Fibroblast of skin of right biceps (primary cell): ENCODE measurements at regions not wholly inside any gene's neighbourhood (a gene's known extent, or its start where the extent isn't known, plus 50 kb on each side); places are given as distances from the start of the nearest gene placed in this dataset.

Experiments used
- DNase-seq: peaks from one replicate; pipeline ENCODE4 v3.0.0-alpha.2; 2013

DNA sequence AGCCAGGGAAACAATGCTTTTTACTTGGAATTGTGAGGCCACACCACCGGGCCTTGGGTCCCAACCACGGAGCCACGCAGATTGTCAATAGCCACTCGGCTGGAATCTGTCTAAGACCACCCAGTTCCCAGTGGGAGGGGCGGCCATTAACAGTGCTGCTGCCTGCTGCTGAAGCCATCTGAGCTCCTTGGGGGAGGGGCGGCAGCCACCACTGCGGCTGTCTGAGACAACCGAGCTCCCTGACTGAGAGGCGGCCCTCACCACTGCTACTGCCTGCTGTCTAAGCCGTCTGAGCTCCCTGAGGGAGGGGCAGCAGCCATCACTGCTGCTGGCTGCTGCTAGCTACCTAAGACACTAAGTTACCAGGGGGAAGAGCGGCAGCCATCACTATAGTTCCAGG, 64.3 kb downstream of the DMRTA2 start:
- no peak for DNase-seq

DNA sequence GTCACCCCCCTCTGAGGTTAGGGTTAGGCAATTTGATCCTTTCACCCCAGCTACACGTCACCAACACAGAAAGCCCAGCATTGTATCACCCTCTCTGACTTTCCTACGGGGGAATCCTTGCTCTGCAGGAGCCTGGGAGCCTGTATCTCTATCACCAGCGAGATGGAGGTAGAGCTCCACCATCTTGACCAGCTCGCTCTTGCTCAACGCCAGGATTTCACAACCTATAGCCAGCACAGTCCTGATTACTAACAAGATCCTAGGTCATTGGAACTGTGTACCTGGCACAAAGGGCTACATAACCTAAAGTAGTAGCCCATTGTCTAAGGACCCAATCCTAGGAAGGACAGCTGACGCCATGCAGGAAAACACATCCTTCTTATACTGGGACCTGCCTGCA, 66.1 kb downstream of the DMRTA2 start:
- DNase-seq = no peak

DNA sequence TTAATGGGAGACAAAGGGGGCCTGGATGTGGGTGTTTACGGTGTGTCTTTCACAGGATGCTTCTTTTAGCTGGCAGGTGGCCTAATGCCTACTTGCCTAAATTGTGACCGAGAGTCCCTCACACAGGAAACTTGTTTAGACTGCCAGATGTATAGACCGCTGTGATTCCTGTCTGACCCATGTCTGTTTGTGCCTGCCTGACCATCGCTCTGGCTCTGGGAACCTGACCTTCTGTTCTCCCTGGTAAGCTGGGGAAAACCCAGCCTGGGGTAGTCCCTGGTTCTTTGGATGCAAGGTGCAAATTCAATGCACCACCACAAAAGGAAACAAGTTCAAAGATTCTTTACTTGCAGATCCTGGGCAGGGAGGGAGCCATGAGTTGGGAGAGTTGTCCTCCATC, 68.4 kb downstream of the DMRTA2 start:
- DNase-seq = no peak

DNA sequence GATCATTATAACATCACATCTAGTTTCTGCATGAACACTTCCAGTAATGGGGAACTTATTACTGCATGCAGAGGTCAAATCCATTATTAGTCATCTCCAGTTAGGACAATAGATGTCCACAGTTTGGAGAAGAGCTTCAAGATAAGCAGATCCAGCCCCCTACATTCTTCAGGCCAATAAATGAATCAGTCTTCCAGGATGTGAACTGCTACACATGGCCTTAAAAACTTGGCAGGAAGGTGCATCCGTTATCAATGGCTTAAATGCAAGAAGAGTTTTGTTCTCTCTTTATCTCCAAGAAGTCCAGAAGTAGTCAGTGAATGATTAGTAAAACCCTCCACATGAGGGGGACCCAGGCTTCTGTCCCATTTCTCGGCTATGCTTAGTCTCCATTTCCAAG, 70.8 kb downstream of the DMRTA2 start:
- DNase-seq = no peak

DNA sequence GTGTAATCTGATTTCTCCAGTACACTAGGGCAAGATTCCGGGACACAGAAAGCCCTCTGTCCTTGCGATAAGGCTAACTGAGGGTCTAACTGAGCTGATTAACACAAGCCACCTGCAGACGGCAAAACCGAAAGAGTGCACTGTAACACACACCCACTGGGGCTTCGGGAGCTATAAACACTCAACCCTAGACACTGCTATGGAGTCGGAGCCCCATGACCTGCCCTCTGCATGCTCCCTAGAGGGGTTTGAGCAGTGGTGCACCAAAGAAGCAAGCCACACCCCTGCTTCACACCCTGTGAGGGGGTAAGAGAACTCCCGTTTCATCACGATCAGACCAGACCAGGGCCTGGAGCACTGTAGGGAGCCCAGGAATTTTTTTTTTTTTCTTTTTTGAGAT, 72.4 kb downstream of the DMRTA2 start:
- no peak for DNase-seq

DNA sequence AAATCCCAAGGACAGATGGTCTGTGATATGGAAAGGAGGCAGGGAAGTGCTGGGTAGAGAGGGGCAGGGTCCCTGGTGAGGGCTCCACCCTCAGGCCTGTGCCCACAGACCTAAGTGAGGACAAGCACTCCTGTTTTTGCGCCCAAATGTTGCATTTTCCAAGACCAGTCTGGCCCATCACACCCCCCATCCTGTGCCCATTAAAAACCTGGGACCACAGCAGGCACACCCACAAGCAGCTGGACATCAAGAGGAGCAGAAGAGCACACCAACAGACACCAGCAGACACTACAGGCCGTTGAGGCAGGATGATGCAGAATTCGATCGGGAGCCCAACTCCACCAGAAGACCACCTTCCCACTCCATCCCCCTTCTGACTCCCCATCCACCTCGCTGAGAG, 72.8 kb downstream of the DMRTA2 start:
- DNase-seq = no peak

DNA sequence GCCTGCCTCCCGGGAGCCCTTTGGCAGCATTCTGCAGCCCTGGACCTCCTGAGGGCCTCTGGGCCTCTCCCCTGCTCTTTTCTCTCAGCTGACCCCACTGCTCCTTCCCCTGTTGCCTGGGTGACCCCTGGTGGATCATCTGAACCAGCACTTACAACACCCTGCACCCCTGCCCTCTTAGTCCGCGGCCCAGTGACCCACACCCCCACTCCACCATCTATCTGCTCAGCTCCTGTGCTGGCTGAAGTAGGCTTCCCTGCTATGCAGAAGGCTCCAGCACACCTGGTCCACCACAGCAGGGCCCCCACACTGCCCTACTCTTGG, 74.0 kb downstream of the DMRTA2 start:
- DNase-seq = no peak

DNA sequence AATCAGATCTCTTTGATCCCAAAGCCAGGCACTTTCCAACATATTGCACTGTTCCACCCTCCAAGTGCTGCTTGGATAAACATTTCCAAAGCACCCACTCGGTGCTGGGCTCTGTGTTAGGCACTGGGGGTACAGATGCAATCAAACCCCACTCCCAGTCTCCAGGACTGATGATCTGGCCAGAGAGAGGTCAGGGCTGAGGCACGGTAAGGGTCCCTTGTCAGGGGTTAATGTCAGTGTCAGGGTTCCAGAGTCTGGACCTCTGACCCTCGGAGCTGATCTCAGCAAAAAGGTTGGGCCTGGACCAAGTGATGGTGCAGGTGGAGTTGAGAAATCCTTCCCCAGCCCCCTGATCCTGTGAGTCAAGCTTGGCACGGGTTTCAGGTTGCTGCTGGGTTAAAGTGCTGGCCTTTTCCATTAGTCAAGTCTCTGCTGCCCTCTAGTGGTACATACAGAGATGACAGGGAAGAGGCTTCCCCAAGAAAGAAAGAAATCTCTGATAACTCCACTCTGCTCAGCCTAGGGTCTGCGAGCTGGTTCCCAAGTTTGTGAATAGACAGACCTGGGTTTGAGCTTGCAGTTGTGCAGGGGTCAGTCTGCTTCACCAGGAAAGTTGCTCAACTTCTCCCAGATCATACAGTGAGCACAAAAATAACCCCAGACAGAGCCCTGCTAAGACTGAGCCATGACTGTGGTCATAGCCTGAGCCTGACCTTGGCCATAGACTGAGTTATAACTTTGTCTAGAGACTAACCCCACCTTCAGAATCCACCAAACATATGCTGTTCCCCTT, 74.6 kb downstream of the DMRTA2 start:
- peak; percentile 72 for DNase-seq

DNA sequence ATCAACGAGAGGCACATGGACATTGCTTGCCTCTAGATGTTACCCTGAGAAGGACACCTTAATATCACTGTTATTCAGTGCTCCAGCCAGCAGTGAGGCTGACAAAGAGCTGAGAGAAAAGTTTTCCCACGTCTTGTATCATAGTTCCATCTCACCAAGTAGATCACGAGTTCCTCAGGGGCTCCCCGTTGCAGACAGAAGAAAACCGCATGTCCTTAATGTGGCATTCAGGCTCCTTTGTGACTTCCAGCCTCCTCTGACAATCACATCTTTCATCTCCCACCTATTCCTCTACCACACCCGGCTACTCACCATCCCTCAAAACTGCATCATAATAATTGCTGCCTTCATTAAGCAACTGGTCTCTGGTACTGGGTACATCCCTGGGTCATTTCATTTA, 75.3 kb downstream of the DMRTA2 start:
- no peak for DNase-seq

DNA sequence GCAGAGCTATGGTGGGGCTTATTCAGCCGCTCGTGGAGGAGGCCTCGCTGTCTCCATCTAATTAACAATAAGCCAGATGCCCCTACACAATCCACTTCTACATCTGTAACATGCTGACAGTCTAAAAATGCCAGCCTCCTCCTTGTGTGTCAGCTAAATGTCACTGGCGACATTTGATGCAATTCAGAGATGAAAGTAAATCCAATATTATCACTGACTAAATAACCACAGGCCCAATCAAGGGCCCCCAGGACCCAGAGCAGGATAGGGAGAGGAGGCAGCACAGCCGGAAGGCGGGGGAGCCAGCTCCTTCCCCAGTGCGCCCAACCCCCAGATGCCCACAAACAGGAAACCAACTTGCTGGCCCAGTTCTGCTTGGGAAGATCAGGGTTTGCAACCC, 76.6 kb downstream of the DMRTA2 start:
- no peak for DNase-seq

DNA sequence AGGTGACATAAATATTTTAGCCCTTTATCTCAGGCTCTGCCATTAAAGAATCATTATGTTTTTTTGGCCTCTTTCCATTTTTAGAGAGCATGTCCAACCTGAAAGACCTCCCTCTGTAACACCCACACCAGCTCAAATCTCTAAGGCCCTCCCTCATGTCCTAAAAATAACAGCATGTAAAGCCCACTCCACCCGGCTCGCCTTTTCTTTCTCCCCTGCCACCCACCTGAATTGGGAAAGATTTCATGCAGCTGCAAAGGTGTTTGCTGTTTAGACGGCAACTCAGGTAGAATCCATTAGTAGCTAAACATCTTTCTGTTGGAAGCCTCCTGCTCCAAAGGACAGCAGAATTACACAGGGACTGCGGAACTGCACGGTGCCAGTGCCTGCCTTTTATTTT, 79.9 kb downstream of the DMRTA2 start:
- DNase-seq = no peak

DNA sequence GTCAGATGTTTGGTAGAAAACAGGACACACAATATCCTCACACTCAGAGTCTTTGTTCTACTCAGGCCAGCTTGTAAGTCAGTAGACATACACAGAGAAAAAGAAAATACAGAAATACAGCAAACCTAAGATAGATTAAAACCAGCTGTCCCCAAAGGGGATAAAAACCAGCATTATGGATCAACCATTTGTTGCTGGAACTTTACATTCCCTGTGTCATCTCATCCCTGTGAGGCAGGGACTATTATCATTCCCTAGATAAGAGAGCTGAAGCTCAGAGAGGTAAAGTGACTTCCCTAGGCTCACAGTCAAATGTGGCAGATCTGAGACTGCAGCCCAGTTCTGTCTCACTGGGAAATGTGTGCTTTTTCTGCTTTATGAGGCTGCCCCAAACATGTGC, 80.7 kb downstream of the DMRTA2 start:
- DNase-seq = no peak

DNA sequence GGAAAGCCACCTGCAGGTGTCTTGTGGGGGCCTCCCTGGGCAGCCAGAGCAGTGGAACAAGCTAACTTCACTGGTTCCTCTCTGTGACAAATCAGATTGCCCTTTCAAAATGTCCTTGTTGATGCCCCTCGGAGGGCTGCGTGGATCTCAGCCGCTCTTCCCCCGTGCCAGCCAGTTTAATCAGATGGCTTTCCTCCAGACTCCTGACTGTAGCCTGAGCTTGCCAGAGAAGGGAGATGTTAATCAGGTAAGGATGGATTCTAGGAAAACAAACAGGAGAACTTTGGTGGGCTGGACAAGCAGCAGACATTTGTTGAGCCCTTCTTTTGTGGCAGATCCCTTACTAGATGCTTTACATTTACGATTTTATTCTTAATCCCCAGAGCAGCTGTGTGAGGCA, 88.2 kb downstream of the DMRTA2 start:
- no peak for DNase-seq

DNA sequence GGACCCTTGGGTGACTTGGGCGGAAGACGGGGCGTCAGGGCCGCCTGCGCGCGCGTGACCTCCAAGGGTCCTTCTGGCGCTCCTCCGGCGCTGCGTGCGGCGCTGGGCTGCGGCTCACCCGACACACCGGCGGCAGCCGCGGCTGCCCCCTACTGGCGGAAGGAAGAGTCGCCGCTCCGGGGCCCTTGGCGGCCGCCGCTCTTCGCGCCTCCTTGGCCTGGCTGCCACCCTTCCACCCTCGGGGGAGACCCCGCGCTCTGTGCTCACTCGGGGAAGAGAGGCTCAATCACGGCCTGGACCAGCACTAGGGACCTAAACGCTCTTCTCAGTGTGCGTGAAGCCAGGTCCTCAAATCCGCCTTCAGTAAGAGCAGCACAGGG, 89.7 kb downstream of the DMRTA2 start:
- peak; percentile 40 for DNase-seq

DNA sequence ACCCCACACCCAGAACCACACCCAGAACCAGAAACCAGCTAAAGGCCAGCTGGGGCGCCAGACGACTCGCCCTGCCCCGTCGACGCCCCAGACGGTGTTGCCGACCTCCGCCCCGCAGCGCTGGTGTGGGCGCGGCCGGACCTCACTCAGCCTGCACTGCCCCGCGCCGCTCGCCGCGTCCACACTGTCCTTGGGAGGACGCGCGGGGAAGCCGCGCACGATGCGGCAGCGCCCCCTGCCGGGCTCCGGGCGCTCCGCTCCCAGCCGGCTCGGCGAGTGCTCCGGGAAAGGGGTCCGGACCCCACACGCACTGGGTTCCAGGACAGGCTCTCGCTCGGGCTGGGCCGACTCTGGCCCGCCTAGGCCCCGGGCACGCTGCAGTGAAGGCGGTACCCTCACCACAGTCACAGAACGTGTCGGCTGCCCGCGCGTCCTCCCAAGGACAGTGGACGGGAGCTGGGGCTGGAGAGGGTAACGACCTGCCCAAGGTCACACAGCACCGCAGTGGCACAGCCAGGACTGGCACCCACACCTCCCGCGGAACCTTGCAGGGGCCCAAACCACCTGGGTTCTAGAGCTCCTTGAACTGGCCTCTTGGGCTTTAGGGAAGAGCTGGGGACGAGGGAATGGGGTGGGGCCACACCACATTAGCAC, 90.2 kb downstream of the DMRTA2 start:
- peak; percentile 49 for DNase-seq

DNA sequence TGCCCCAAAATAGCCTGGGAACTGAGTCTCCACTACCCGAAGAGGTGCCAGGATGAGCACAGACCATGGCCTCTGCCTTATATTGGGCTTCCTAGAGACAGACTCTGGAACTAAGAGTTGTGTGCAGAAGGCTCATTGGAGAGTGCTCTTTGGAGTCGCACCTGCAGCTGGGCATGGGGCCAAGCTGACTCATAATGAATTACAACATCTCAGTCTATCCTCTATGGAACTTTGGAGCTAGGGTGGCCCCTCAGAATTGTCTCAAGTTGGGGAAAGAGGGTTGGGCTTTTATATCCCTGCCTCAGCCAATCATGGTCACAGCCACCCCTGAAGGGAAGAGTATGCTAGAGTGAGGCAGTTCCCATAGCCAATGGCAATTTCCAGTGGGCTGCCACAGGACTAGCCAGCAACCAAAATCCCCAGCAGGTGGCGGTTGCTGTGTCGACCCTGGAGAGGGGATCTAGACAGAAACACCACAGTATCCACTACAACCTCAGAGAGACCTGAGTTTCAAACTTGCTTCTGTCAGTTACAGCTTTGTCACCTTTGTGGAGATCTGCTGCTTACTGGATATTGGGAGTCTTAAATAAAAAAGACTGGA, 93.8 kb downstream of the DMRTA2 start:
- DNase-seq = no peak

DNA sequence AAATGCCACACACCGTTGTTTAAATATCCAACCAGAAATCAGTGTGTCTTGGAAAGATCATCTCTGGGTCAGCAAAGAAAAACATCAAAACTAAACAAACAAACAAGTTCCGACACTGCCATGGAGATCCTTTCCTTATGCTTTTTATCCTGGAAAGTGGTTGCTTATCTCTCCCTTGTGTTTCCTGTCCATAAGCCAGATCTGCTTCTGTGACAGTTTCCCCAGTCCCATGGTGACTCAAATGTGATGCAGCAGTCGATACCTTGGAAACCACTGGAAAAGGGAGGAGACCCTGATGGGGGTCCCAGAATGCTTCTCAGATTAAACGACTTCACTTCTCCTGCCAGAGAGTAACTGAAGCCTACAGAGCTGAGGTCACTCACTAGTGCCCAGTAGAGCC, 94.7 kb downstream of the DMRTA2 start:
- no peak for DNase-seq

DNA sequence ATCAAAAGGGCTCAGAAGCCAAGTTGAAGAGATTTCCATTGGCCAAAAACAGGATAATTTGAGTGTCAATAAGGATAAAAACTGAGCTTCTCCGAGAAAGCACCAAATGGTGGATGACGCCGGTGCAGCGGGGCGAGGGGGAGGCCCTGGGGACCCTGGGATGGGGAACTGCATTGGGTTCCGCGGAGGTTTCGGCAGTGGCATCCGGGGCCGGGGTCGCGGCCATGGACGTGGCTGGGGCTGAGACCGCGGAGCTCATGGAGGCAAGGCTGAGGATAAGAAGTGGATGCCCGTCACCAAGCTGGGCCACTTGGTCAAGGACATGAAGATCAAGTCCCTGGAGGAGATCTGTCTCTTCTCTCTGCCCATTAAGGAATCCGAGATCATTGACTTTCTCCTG, 97.2 kb downstream of the DMRTA2 start:
- DNase-seq = no peak

DNA sequence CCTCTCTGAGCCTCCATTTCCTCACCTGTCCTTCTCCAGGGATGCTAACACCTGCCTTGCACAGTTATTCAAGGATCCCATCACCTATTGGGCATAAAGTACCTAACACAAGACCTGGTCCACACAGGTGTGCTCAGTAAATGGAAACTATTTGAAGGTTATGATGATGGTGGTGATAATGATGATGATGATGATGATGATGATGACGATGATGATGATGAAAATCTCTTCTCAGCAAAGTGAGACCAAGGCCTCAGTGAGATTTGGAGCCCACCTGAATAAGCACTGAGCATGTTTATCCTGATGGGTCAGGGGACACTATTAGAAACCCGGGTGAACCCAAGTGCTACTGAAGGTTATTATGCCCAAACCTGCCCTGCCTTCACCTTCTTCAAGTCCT, 100.7 kb downstream of the DMRTA2 start:
- DNase-seq = no peak

DNA sequence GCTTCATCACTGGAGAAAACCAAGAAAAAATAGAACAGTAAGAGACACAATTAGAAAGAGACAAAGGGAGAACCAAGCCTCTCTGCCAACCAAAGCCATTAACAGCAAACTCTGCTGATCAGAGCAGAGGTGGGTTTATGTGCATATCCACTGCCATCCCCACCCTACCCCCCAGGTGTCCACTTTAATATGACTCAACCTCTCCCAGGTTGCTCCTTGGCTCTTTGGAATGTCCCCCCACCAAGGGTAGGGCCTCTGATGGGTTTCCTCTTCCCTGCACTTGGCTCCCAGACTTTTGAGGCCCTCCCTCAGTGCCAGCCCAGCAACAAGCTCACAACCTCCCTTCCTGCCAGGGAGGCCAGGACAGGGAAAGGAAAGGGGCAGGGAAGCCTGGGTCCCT, 104.8 kb downstream of the DMRTA2 start:
- DNase-seq = no peak

DNA sequence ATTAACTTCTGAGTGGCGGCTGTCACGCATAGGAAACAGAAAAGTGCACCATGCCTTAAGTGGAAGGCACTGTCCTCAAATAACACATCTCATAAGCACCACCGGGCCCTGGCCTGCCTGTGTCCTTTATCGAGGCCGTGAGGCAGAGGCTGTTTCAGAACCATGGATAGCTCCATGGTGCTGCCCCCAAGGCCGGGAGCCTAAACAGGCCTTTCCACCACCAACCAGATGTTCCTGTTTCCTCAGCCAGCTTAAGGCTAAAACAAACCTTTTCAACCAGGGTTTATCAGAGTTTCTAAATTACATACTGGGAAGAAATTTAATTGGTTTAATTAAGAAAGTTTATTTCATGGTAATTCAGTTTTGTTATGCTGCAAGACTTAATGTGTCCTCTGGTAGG, 114.4 kb downstream of the DMRTA2 start:
- DNase-seq = peak; percentile 38

DNA sequence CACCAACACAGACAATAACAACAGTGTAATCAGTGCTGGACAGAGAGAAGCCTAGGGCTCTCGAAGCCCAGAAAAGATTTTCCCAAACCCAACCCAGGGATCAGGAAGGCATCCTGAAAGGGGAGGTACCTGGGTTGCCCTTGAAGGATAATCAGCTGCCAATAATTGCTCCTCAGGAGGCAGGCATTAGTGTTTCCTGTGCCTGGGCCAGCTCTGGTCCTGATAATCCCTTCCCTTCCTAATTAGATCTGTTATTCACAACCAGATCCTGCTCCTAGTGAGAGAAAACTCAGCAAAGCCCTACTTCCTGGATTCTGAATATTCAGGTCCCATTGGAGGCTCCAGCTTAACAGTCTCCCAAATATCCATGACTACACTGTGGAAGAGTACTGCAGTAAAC, 117.4 kb downstream of the DMRTA2 start:
- DNase-seq = no peak

DNA sequence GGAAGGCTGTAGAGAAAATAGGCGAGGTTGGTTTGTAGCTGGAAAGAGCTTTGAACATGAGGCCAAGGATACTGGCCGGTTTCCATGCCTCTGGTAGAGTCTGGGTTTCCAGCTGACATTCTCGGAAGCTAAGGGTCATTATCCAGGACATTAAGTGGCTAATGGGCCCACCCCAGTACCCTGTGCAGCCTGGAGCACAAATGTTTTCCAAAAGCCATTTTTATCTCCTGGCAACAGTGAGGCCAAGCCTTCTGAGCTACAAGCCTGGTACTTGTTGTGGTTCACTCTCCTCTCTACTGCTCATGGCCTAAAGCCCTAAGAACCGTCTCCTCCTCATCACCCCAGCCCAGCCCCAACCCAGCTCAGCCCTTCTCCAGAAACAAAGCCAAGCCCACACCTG, 122.9 kb downstream of the DMRTA2 start:
- DNase-seq = no peak

DNA sequence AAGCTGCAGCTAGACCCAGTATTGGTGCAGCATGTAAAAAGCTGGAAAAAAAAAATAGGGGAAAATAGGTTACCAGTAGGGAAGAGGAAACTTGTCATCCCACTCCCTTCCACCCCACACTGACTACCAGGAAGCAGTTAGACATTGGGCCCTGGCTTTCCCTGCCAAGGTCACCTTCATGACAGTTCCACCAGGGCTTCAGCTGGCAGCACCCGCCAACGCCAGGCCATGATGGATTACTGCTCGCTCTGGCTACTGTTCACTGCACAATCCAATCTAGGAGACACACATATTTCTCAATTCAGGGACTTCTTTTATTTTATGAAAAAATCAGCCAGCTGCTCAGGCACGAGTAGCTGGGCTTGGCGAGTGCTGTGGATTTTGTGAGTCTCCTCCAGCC, 127.7 kb downstream of the DMRTA2 start:
- no peak for DNase-seq

DNA sequence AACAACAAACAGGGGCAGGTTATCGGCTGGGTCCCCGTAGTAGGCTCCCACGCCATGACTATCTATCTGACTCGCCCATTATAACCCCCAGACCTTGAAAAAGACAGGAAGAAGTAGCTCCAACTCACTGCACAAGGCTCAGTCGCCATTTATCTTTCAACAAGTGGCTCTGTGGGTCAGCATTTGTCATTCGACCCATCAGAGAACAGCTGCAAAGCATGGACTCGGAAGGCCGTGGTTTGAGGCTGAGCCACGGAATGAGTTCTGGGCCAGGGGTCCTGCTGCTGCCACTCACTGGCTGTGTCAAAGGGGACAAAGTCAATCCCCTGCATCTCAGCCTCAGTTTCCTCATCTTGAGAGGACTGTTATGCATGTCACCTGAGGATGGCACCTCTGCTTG, 131.0 kb downstream of the DMRTA2 start:
- no peak for DNase-seq
